ENCODE measurements at regions not wholly inside any gene's neighbourhood (a gene's known extent, or its start where the extent isn't known, plus 50 kb on each side); places are given as distances from the start of the nearest gene placed in this dataset.

- intact Hi-C loops (cut with micrococcal nuclease) (no loop called here), dilution Hi-C loops (cut with MboI; ENCODE audit: extremely low pct_ligation_motif_present, low sequenced_read_pairs) (no loop called here)
- no peak for TF ChIP-seq EZH2 (IDR thresholded peaks at IDR 0.05; ENCODE audit: borderline replicate concordance, low read depth, low read length, severe bottlenecking)
- TF ChIP-seq GATA2 (IDR thresholded peaks at IDR 0.05; ENCODE audit: insufficient read depth, insufficient read length, low read depth, low read length), result no peak
- TF ChIP-seq, protein P1, sequence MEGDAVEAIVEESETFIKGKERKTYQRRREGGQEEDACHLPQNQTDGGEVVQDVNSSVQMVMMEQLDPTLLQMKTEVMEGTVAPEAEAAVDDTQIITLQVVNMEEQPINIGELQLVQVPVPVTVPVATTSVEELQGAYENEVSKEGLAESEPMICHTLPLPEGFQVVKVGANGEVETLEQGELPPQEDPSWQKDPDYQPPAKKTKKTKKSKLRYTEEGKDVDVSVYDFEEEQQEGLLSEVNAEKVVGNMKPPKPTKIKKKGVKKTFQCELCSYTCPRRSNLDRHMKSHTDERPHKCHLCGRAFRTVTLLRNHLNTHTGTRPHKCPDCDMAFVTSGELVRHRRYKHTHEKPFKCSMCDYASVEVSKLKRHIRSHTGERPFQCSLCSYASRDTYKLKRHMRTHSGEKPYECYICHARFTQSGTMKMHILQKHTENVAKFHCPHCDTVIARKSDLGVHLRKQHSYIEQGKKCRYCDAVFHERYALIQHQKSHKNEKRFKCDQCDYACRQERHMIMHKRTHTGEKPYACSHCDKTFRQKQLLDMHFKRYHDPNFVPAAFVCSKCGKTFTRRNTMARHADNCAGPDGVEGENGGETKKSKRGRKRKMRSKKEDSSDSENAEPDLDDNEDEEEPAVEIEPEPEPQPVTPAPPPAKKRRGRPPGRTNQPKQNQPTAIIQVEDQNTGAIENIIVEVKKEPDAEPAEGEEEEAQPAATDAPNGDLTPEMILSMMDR (IDR thresholded peaks at IDR 0.05; ENCODE audit: extremely low read depth in 1 of 2, insufficient read depth in 1 of 2, low read depth in 1 of 2, low read length in 2 of 2), result no peak
- TF ChIP-seq POLR2A (IDR thresholded peaks at IDR 0.05; ENCODE audit: low read depth, low read length), result no peak
- TF ChIP-seq, protein P2, sequence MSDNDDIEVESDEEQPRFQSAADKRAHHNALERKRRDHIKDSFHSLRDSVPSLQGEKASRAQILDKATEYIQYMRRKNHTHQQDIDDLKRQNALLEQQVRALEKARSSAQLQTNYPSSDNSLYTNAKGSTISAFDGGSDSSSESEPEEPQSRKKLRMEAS (IDR thresholded peaks at IDR 0.05; ENCODE audit: insufficient read depth, insufficient read length), result no peak
- no peak for TF ChIP-seq POLR2AphosphoS5 (IDR thresholded peaks at IDR 0.05; ENCODE audit: insufficient read depth, low read depth, low read length)
- no peak for TF ChIP-seq MYC (IDR thresholded peaks at IDR 0.05; ENCODE audit: low read depth, low read length)
- no peak for TF ChIP-seq JUN (IDR thresholded peaks at IDR 0.05; ENCODE audit: borderline replicate concordance, insufficient read depth, insufficient read length, low read depth)
- TF ChIP-seq FOS (IDR thresholded peaks at IDR 0.05; ENCODE audit: borderline replicate concordance, insufficient read depth, low read length), result no peak
- Histone ChIP-seq H3K27me3 (ENCODE audit: control insufficient read depth in 2 of 2, insufficient read depth in 2 of 2, low read length in 2 of 2) (no peaks in the 10 kb centered on the region), H3K4me2 (ENCODE audit: insufficient read depth, low read length) (no peak overlapping the region), H3K9ac (replicated peaks; ENCODE audit: extremely low read depth, insufficient read depth, low read length) (no peak overlapping the region), H3K9me3 (replicated peaks; ENCODE audit: control insufficient read depth, insufficient read depth, low read length) (no peaks in the 10 kb centered on the region), H4K20me1 (replicated peaks; ENCODE audit: control insufficient read depth, extremely low read depth, insufficient read depth, low read length) (no peaks in the 10 kb centered on the region), H3K27ac (ENCODE audit: insufficient read depth, low read depth, low read length) (no peak overlapping the region), H3K9me1 (replicated peaks; ENCODE audit: control insufficient read depth, extremely low read depth, insufficient read depth, low read length) (no peaks in the 10 kb centered on the region), H3K79me2 (ENCODE audit: control insufficient read depth, insufficient read depth, low read length) (no peaks in the 10 kb centered on the region), H2AFZ (ENCODE audit: low read depth, low read length) (no peak overlapping the region), H3K4me3 (replicated peaks in 1 of 3; ENCODE audit: insufficient read depth in 1 of 3, low read depth in 1 of 3, low read length in 3 of 3) (no peak overlapping the region), H3K36me3 (ENCODE audit: control insufficient read depth in 2 of 2, extremely low read depth in 1 of 2, insufficient read depth in 2 of 2, low read length in 2 of 2) (no peaks in the 10 kb centered on the region), H3K4me1 (ENCODE audit: control insufficient read depth, extremely low read depth, insufficient read depth, low read length) (no peaks in the 10 kb centered on the region)
- DNase-seq (ENCODE audit: low read depth, low spot score), result no peak
- POLR2A ChIA-PET, result no interaction called here
- no peak for FAIRE-seq
- CTCF ChIA-PET, result interaction anchor here (1.1 kb wide), 1 partner anchor 18 kb away, joined by 3 read pairs; no protein-coding TSS in a partner anchor
- BruUV-seq (replicated peaks), result no TSS peak
Observed at GRCh38 chr9:80892703-80893102, 796.6 kb downstream of the TLE1 start.
